Gastroesophageal sphincter (tissue), 4 donors: ENCODE measurements at regions not wholly inside any gene's neighbourhood (a gene's known extent, or its start where the extent isn't known, plus 50 kb on each side); places are given as distances from the start of the nearest gene placed in this dataset.
"Not testable (repeated sequence)": the region's sequence is repeated elsewhere in the genome, so short reads cannot be mapped to it uniquely, and the experiment has no call there.

ENCODE experiments used
- ATAC-seq: fragments of 150-250 bp; one replicate; pipeline ENCODE4 v1.9.1; 2016; ENCODE audit warnings: mild to moderate bottlenecking, moderate library complexity
- H3K27ac ChIP-seq, 4 donors: fragments of 200-600 bp; sonication (generic) in 3 of 4; 1 replicate in 3 of 4; 2 replicates in 1 of 4; pipeline ENCODE4 v1.5.1; 2016 to 2019
- H3K27me3 ChIP-seq: fragments of 200-600 bp; sonication (generic); one replicate; pipeline ENCODE4 v1.5.1; 2019
- H3K36me3 ChIP-seq, 2 donors: fragments of 200-600 bp; sonication (generic); one replicate each; pipeline ENCODE4 v1.5.1; 2019; ENCODE audit warnings: control low read depth in 1 of 2
- H3K4me1 ChIP-seq, 3 donors: fragments of 200-600 bp; sonication (generic); 1 replicate in 2 of 3; 2 replicates in 1 of 3; pipeline ENCODE4 v1.5.1; 2016 to 2019; ENCODE audit warnings: control low read depth in 2 of 3
- H3K4me3 ChIP-seq, 2 donors: fragments of 200-600 bp; sonication (generic); one replicate each; pipeline ENCODE4 v1.5.1; 2019; ENCODE audit warnings: mild to moderate bottlenecking in 1 of 2, moderate library complexity in 1 of 2
- H3K9me3 ChIP-seq, 3 donors: fragments of 200-600 bp; sonication (generic); one replicate each; pipeline ENCODE4 v1.5.1; 2017 to 2019; ENCODE audit warnings: control low read depth in 2 of 3
- CTCF ChIP-seq, 4 experiments: fragments of 200-600 bp in 2 of 4; fragments of 450-650 bp in 2 of 4; sonication (generic) in 1 of 4; IDR thresholded peaks; one replicate each; pipeline ENCODE4 v1.5.1; 2017 to 2019; ENCODE audit warnings: antibody characterized with exemption in 4 of 4, mild to moderate bottlenecking in 2 of 4, moderate library complexity in 2 of 4
- EP300 ChIP-seq: sonication (generic); formaldehyde crosslinking; IDR thresholded peaks from one replicate; pipeline ENCODE4 v1.6.1; 2017; ENCODE audit warnings: antibody characterized with exemption, mild to moderate bottlenecking
- POLR2A ChIP-seq, 2 donors: fragments of 450-650 bp; IDR thresholded peaks; one replicate each; pipeline ENCODE4 v1.6.1; 2017; ENCODE audit warnings: antibody characterized with exemption in 2 of 2, mild to moderate bottlenecking in 2 of 2, moderate library complexity in 1 of 2
- POLR2AphosphoS5 ChIP-seq: sonication (generic); formaldehyde crosslinking; IDR thresholded peaks from one replicate; pipeline ENCODE4 v1.6.1; 2017; ENCODE audit warnings: antibody characterized with exemption
- WGBS, 2 donors: methylation state at CpG; one replicate each; pipeline ENCODE4 v1.1.5; 2018; ENCODE audit warnings: low coverage in 1 of 2; 5-methylcytosine and 5-hydroxymethylcytosine counted together

GRCh38 chr18:64749884-64750283, 601.0 kb upstream of the LINC00305 start:
- Histone ChIP-seq H3K27me3 (no peaks in the 10 kb centered on the region), H3K4me1 (no peaks in the 10 kb centered on the region), H3K9me3 (no peaks in the 10 kb centered on the region), H3K4me3 (no peak overlapping the region), H3K27ac (no peak overlapping the region), H3K36me3 (no peaks in the 10 kb centered on the region)
- no peak for TF ChIP-seq EP300
- TF ChIP-seq POLR2A (IDR thresholded peaks at IDR 0.05) = no peak
- no peak for TF ChIP-seq POLR2AphosphoS5
- no peak for TF ChIP-seq CTCF (IDR thresholded peaks at IDR 0.05)
- ATAC-seq = no peak
- 71 to 82% methylated on average over 2 of the region's 2 CpGs for WGBS, 2 donors

GRCh38 chr18:64747803-64748202, 598.9 kb upstream of the LINC00305 start:
- H3K4me3 ChIP-seq = no peak overlapping the region
- no peaks in the 10 kb centered on the region for H3K27me3 ChIP-seq
- TF ChIP-seq CTCF (IDR thresholded peaks at IDR 0.05) (no peak), POLR2A (IDR thresholded peaks at IDR 0.05) (no peak), POLR2AphosphoS5 (no peak), EP300 (no peak)
- no peaks in the 10 kb centered on the region for H3K9me3 ChIP-seq
- H3K36me3 ChIP-seq = no peaks in the 10 kb centered on the region
- H3K4me1 ChIP-seq = no peaks in the 10 kb centered on the region
- ATAC-seq = no peak
- no peak overlapping the region for H3K27ac ChIP-seq

GRCh38 chr18:64742898-64743297, 594.0 kb upstream of the LINC00305 start:
- no peak for TF ChIP-seq POLR2A (IDR thresholded peaks at IDR 0.05)
- no peak for TF ChIP-seq CTCF (IDR thresholded peaks at IDR 0.05)
- no peak for TF ChIP-seq EP300
- no peak for TF ChIP-seq POLR2AphosphoS5
- no peaks in the 10 kb centered on the region for H3K36me3 ChIP-seq
- no peaks in the 10 kb centered on the region for H3K4me1 ChIP-seq
- H3K27ac ChIP-seq = no peak overlapping the region
- H3K9me3 ChIP-seq = no peaks in the 10 kb centered on the region
- no peaks in the 10 kb centered on the region for H3K27me3 ChIP-seq
- ATAC-seq = no peak
- no peak overlapping the region for H3K4me3 ChIP-seq

GRCh38 chr18:64734063-64734462, 585.2 kb upstream of the LINC00305 start:
- no peak for TF ChIP-seq POLR2A (IDR thresholded peaks at IDR 0.05)
- TF ChIP-seq CTCF (IDR thresholded peaks at IDR 0.05) = no peak
- no peak overlapping the region for H3K27ac ChIP-seq
- WGBS, 2 donors = 89 to 97% methylated on average over 2 of the region's 2 CpGs
- H3K4me3 ChIP-seq = no peak overlapping the region
- H3K27me3 ChIP-seq = no peaks in the 10 kb centered on the region
- no peaks in the 10 kb centered on the region for H3K4me1 ChIP-seq
- no peaks in the 10 kb centered on the region for H3K9me3 ChIP-seq
- ATAC-seq = no peak
- no peaks in the 10 kb centered on the region for H3K36me3 ChIP-seq

- H3K4me1 ChIP-seq, ATAC-seq, H3K4me3 ChIP-seq, H3K27ac ChIP-seq, H3K9me3 ChIP-seq, H3K36me3 ChIP-seq, H3K27me3 ChIP-seq: not testable (repeated sequence)
- no CpG with 5 or more reads among the region's 39 CpGs for WGBS, 2 donors
These were observed 576.8 kb upstream of the LINC00305 start for GRCh38 chr18:64725657-64726056.

GRCh38 chr18:64720781-64721464, 572.0 kb upstream of the LINC00305 start:
- Histone ChIP-seq H3K9me3 (no peaks in the 10 kb centered on the region), H3K4me1 (no peaks in the 10 kb centered on the region), H3K4me3 (no peak overlapping the region), H3K27me3 (no peaks in the 10 kb centered on the region), H3K27ac (no peak overlapping the region), H3K36me3 (no peaks in the 10 kb centered on the region)
- ATAC-seq = no peak
- TF ChIP-seq POLR2A (IDR thresholded peaks at IDR 0.05) = no peak
- no peak for TF ChIP-seq POLR2AphosphoS5
- TF ChIP-seq CTCF (IDR thresholded peaks at IDR 0.05) = no peak
- TF ChIP-seq EP300 = no peak
- WGBS, 2 donors = 65 to 67% methylated on average over 8 to 10 of the region's 19 CpGs
